Choroid plexus epithelial cell (primary cell): ENCODE measurements at regions not wholly inside any gene's neighbourhood (a gene's known extent, or its start where the extent isn't known, plus 50 kb on each side); places are given as distances from the start of the nearest gene placed in this dataset.

ENCODE experiments used
- DNase-seq: peaks from one replicate; pipeline ENCODE4 v3.0.0-alpha.2; 2010; ENCODE audit warnings: low read depth
- H3K4me3 ChIP-seq: 2 replicates; pipeline ENCODE4 v1.5.1; 2011; ENCODE audit warnings: low read depth, mild to moderate bottlenecking, control low read depth, low read length, moderate library complexity
- CTCF ChIP-seq: conservative IDR thresholded peaks from 2 replicates; pipeline ENCODE4 v1.5.1; 2011; ENCODE audit warnings: low read depth, mild to moderate bottlenecking, control low read depth, inconsistent platforms, low read length, moderate library complexity

GRCh38 chr5:82749461-82749820 lies 327.8 kb downstream of the TMEM167A start:
- TF ChIP-seq CTCF = no peak
- H3K4me3 ChIP-seq = no peak overlapping the region
- DNase-seq = peak; percentile 43

- no peak for TF ChIP-seq CTCF
- H3K4me3 ChIP-seq = no peak overlapping the region
- peak; percentile 53 for DNase-seq
Observed at GRCh38 chr5:82748688-82749460, 328.3 kb downstream of the TMEM167A start.

- no peak for DNase-seq
- H3K4me3 ChIP-seq = no peak overlapping the region
- no peak for TF ChIP-seq CTCF
Observed at GRCh38 chr5:82747986-82748385, 329.2 kb downstream of the TMEM167A start.

- H3K4me3 ChIP-seq = no peak overlapping the region
- no peak for TF ChIP-seq CTCF
- DNase-seq = no peak
Observed at GRCh38 chr5:82745016-82745415, 332.2 kb downstream of the TMEM167A start.

- no peak for TF ChIP-seq CTCF
- DNase-seq = no peak
- no peak overlapping the region for H3K4me3 ChIP-seq
Observed at GRCh38 chr5:82738681-82739269, 338.4 kb downstream of the TMEM167A start.

- H3K4me3 ChIP-seq = no peak overlapping the region
- TF ChIP-seq CTCF = no peak
- peak; percentile 67 for DNase-seq
Observed at GRCh38 chr5:82735160-82735789, 341.9 kb downstream of the TMEM167A start.
